Right atrium auricular region (tissue), 2 donors: ENCODE measurements at regions not wholly inside any gene's neighbourhood (a gene's known extent, or its start where the extent isn't known, plus 50 kb on each side); places are given as distances from the start of the nearest gene placed in this dataset.
"Not testable (repeated sequence)": the region's sequence is repeated elsewhere in the genome, so short reads cannot be mapped to it uniquely, and the experiment has no call there.

Source experiments
- DNase-seq: peaks from one replicate; pipeline ENCODE4 v3.0.0-alpha.2; 2019; ENCODE audit warnings: low spot score
- H3K27ac ChIP-seq, 2 donors: fragments of 200-600 bp; sonication (generic); 1 replicate in 1 of 2; 2 replicates in 1 of 2; pipeline ENCODE4 v1.5.1; 2016 to 2019
- H3K27me3 ChIP-seq, 2 donors: fragments of 200-600 bp; sonication (generic); one replicate each; pipeline versions ENCODE4 v1.5.1 to v1.6.0; 2017 to 2019
- H3K36me3 ChIP-seq: fragments of 200-600 bp; sonication (generic); one replicate; pipeline ENCODE4 v1.5.1; 2016
- H3K4me1 ChIP-seq, 2 donors: fragments of 200-600 bp; sonication (generic); one replicate each; pipeline versions ENCODE4 v1.5.1 to v1.6.0; 2017 to 2019
- H3K4me3 ChIP-seq, 2 donors: fragments of 200-600 bp; sonication (generic); 1 replicate in 1 of 2; 2 replicates in 1 of 2; pipeline ENCODE4 v1.5.1; 2017 to 2019; ENCODE audit warnings: mild to moderate bottlenecking in 1 of 2, moderate library complexity in 1 of 2
- H3K9me3 ChIP-seq, 2 donors: fragments of 200-600 bp; sonication (generic); one replicate each; pipeline ENCODE4 v1.5.1; 2019
- CTCF ChIP-seq, 2 donors: fragments of 200-600 bp; sonication (generic); IDR thresholded peaks; one replicate each; pipeline ENCODE4 v1.5.1; 2019; ENCODE audit warnings: antibody characterized with exemption in 2 of 2

GRCh38 chr18:39230086-39230803, 1664.6 kb upstream of the CELF4 start:
- no peaks in the 10 kb centered on the region for H3K9me3 ChIP-seq
- TF ChIP-seq CTCF (IDR thresholded peaks at IDR 0.05) = no peak
- no peaks in the 10 kb centered on the region for H3K36me3 ChIP-seq
- H3K4me1 ChIP-seq = no peaks in the 10 kb centered on the region
- no peak for DNase-seq
- no peak overlapping the region for H3K27ac ChIP-seq
- H3K4me3 ChIP-seq = no peak overlapping the region
- H3K27me3 ChIP-seq = no peaks in the 10 kb centered on the region

- not testable (repeated sequence) for H3K9me3 ChIP-seq, H3K4me1 ChIP-seq, H3K4me3 ChIP-seq, H3K27me3 ChIP-seq, DNase-seq, H3K36me3 ChIP-seq, H3K27ac ChIP-seq
Observed at GRCh38 chr18:39227769-39228168, 1662.2 kb upstream of the CELF4 start.

GRCh38 chr18:39225373-39225772, 1659.8 kb upstream of the CELF4 start:
- Histone ChIP-seq H3K4me3 (no peak overlapping the region), H3K9me3 (no peaks in the 10 kb centered on the region), H3K4me1 (no peaks in the 10 kb centered on the region), H3K27ac (no peak overlapping the region), H3K27me3 (no peaks in the 10 kb centered on the region), H3K36me3 (no peaks in the 10 kb centered on the region)
- DNase-seq = no peak
- TF ChIP-seq CTCF (IDR thresholded peaks at IDR 0.05) = no peak

DNA sequence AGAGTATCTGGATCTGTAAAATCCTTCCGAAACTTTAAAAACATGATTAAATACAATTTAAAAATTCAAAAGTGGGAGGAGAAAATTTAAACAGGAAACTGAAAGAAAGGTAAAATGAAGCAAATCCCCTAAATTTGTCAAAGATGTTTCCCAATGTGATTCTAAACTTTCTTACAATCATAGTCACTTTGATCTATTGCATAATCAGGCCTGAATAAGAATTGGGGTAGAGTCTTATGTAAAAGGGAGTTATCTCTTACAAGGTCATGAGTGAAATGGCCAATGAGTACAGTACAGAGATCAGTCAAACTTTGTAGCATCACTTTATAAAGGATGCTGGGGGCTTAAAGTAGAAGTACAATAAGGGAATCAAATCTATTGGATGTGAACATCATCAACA, 1657.7 kb upstream of the CELF4 start:
- no peak overlapping the region for H3K4me3 ChIP-seq
- no peaks in the 10 kb centered on the region for H3K27me3 ChIP-seq
- H3K27ac ChIP-seq = no peak overlapping the region
- no peak for TF ChIP-seq CTCF (IDR thresholded peaks at IDR 0.05)
- no peaks in the 10 kb centered on the region for H3K9me3 ChIP-seq
- no peaks in the 10 kb centered on the region for H3K4me1 ChIP-seq
- H3K36me3 ChIP-seq = no peaks in the 10 kb centered on the region
- DNase-seq = no peak

DNA sequence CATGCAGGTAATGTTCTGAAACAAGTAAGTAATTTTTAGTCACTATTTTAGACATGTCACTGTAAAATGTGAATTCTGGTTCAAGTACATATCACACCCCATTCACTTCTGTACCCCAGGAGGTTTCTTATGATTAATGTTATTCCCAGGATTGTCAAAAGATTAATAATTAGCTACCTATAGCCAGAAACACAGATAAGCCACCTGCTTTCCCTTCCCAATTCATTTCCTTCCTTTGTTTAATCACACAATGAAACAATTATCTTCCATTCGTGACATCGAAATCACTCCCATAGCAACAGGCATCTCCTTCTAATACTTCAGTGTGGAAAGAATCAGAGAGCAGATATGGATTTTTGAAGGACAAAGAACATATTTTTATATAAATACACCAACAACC, 1650.3 kb upstream of the CELF4 start:
- H3K9me3 ChIP-seq = no peaks in the 10 kb centered on the region
- H3K27me3 ChIP-seq = no peaks in the 10 kb centered on the region
- no peak overlapping the region for H3K27ac ChIP-seq
- no peak for DNase-seq
- no peaks in the 10 kb centered on the region for H3K4me1 ChIP-seq
- no peaks in the 10 kb centered on the region for H3K36me3 ChIP-seq
- H3K4me3 ChIP-seq = no peak overlapping the region
- TF ChIP-seq CTCF (IDR thresholded peaks at IDR 0.05) = no peak

- no peak for DNase-seq
Observed at GRCh38 chr18:39211461-39211860, 1645.9 kb upstream of the CELF4 start.

More at GRCh38 chr18:39211461-39211860, 1645.9 kb upstream of the CELF4 start:
- no peaks in the 10 kb centered on the region for H3K27me3 ChIP-seq
- H3K36me3 ChIP-seq = no peaks in the 10 kb centered on the region
- H3K4me1 ChIP-seq = no peaks in the 10 kb centered on the region
- no peak overlapping the region for H3K4me3 ChIP-seq
- H3K27ac ChIP-seq = no peak overlapping the region
- TF ChIP-seq CTCF (IDR thresholded peaks at IDR 0.05) = no peak
- H3K9me3 ChIP-seq = no peaks in the 10 kb centered on the region
